NCI-H1694 treated with DMSO at 0.1 percent for 48 hours (cell line): ENCODE measurements at regions not wholly inside any gene's neighbourhood (a gene's known extent, or its start where the extent isn't known, plus 50 kb on each side); places are given as distances from the start of the nearest gene placed in this dataset.

ENCODE experiments used
- DNase-seq: peaks from one replicate; lab custom pipeline; 2025; lab: John Stamatoyannopoulos, UW

DNA sequence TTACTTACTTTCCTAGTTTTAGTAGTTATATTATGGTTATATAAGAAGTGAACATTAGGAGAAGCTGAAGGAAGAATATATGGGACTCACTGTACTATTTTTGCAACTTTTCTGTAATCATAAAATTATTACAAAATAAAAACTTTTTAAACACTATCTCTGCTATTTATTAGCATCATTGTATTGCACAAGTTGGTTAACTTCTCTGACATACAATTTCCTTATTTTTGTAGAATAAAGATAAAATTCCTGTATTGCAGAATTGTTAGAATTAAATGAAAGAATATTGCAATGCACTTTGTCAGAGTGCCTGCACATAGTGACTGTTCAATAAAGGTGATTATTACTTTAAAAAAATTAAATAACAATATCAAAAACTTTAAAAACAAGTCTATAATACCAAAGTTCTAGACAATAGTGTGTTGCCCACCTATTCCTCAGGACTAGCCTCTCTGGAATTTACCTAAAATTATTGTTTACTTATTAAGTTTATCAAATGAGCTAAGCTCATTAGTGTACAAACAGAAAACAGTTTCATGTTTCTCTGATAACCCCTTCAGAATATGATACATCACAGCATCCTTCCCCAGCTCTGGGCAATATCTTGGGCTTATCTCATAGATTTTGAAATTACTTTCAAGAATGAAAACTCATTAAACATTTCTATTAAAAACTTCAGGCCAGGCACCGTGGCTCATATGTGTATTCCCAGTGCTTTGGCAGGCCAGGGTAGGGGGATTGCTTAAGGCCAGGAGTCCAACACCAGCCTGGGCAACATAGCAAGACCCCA is 77.4 kb upstream of the TMPO start:
- no peak for DNase-seq

- no peak for DNase-seq
Observed at GRCh38 chr12:98438656-98439230, 76.6 kb upstream of the TMPO start.

DNA sequence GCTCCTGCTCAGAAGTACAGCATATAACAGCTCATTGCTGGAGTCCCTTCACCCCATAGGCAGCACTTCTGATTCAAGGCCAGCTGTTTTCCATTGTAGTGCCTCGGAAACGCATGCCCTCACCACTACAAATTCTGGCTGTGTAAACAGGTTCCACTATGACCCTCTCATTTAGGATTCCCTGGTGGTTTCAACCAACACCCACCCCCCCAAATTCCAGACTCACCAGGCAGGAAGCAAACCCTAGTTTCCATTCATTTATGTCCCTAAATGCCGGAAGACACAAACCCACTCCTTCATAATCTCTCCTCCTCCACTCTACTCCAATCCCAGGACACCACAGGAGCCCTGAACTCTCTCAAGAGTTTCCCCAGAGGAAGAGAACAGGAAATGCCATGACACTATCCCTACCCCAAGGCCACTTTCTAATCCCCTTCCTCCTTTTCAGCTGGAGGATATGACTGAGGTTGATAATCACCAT is 75.9 kb upstream of the TMPO start:
- DNase-seq: no peak

- DNase-seq: no peak
Observed at GRCh38 chr12:98439981-98440581, 75.3 kb upstream of the TMPO start.

DNA sequence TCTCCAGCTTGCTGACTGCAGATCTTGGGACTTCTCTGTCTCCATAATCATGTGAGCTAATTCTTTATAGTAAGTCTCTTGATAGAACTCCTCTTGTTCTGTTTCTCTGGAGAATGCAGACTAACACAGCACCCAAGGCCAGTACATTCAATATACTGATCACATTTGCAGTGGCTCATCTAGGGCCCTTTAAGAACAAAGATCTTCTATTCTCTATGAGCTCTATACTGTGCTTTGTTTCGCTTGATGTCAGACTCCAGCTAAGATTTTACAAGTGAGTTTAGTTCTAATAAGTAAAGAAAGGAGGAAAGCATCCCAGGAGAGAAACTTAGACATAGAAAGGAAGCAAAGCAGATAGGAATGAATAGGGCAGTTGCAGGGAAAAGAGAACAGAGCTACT is 69.3 kb upstream of the TMPO start:
- no peak for DNase-seq

- no peak for DNase-seq
Observed at GRCh38 chr12:98446682-98447081, 68.7 kb upstream of the TMPO start.

- DNase-seq: no peak
Observed at GRCh38 chr12:98449584-98449983, 65.8 kb upstream of the TMPO start.

- DNase-seq: no peak
Observed at GRCh38 chr12:98453070-98453469, 62.3 kb upstream of the TMPO start.

- no peak for DNase-seq
Observed at GRCh38 chr12:98453492-98453891, 61.9 kb upstream of the TMPO start.

GRCh38 chr12:98456041-98456440 is 59.3 kb upstream of the TMPO start:
- DNase-seq: no peak

DNA sequence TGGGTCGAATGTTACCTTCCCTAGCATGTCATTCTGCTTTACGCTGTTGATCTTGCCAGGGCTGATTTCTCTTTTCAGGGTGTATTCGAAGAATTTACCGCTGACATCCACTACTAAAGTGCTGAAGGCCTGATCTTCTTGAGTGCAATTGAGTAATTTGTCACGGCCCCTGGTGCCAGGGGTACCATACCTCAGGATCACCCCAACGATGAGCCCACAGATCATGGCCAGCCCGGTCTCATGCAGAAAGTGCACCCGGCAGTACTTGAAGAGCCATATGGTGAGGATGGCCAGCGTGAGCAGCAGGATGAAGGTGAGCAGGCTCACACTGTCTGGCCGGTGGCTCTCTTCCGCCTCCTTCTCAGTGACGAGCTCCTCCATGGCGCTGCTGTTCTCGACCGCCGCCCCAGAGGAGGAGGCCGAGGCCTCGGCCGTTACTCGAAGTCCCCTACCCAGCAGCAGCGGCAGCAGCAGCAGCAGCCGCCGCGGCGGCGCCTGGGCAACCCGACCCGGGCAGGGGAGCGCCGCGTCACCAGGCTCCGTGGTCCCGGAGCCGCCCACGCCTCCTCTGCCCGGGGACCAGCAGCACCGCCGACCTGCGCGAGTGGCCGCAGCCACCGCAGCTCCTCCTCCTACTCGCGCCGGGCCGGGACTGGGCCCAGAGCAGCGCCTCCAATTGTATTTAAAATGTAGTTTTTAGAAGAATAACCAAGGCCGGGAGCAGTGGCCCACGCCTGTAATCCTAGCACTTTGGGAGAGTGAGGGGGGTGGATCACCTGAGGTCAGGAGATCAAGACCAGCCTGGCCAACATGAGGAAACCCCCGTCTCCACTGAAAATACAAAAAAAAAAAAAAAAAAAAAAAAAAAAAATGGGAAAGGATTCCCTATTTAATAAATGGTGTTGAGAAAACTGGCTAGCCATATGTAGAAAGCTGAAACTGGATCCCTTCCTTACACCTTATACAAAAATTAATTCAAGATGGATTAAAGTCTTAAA is 58.5 kb upstream of the TMPO start:
- no peak for DNase-seq

- no peak for DNase-seq
Observed at GRCh38 chr12:98464190-98464589, 51.2 kb upstream of the TMPO start.

DNA sequence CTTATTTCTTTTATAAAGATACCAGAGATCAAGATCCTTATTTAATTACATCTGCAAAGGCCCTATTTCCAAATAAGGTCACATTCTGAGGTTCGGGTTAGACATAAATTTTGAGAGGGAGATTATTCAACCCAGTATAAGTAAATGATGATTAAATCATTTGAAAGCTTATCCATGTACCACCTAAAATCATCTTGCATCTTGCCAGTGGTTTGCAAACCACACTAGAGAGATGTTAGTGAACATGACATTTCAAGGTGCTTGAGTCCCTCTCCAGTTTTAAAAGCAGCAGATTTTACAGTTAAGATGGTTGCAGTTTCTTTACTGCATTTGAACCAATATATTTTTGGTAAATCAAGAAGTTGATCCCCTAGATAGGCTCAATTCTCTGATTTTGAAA is 49.9 kb upstream of the TMPO start:
- DNase-seq: no peak
